HepG2 (cell line): ENCODE measurements at regions not wholly inside any gene's neighbourhood (a gene's known extent, or its start where the extent isn't known, plus 50 kb on each side); places are given as distances from the start of the nearest gene placed in this dataset.

ENCODE experiments used
- BCLAF1 ChIP-seq: fragments of 450-650 bp; IDR thresholded peaks from 2 replicates; pipeline ENCODE4 v1.6.1; 2017; ENCODE audit warnings: mild to moderate bottlenecking
- CEBPB ChIP-seq: IDR thresholded peaks from 2 replicates; pipeline ENCODE4 v1.6.1; 2011; ENCODE audit warnings: low read depth, low read length, improper control_type of control experiment, borderline replicate concordance
- CHD2 ChIP-seq: IDR thresholded peaks from 2 replicates; pipeline ENCODE4 v1.6.1; 2011; ENCODE audit warnings: low read depth, low read length, improper control_type of control experiment
- E2F5 ChIP-seq: sonication (generic); formaldehyde crosslinking; conservative IDR thresholded peaks from 2 replicates; pipeline ENCODE4 v1.4.0; 2020; ENCODE audit warnings: missing genetic modification reagents
- FOXA3 ChIP-seq: IDR thresholded peaks from 2 replicates; pipeline ENCODE4 v1.6.1; 2016; ENCODE audit warnings: missing genetic modification reagents, missing compliant biosample characterization
- MLX ChIP-seq: IDR thresholded peaks from 2 replicates; pipeline ENCODE4 v1.6.1; 2016
- MZF1 ChIP-seq: sonication (generic); formaldehyde crosslinking; IDR thresholded peaks from 2 replicates; pipeline ENCODE4 v1.8.1; 2023; ENCODE audit warnings: mild to moderate bottlenecking, missing genetic modification reagents, borderline replicate concordance
- NCOR1 ChIP-seq: fragments of 200-600 bp; sonication (generic); IDR thresholded peaks from 2 replicates; pipeline ENCODE4 v1.7.0; 2017; ENCODE audit warnings: antibody characterized with exemption, low read length, borderline replicate concordance
- NFRKB ChIP-seq: fragments of 450-650 bp; IDR thresholded peaks from 2 replicates; pipeline ENCODE4 v1.6.1; 2017
- PITX1 ChIP-seq: sonication (generic); formaldehyde crosslinking; IDR thresholded peaks from 2 replicates; pipeline ENCODE4 v1.5.1; 2020; ENCODE audit warnings: mild to moderate bottlenecking, missing genetic modification reagents
- RNF219 ChIP-seq: sonication (generic); formaldehyde crosslinking; IDR thresholded peaks from 2 replicates; pipeline ENCODE4 v1.5.0; 2020; ENCODE audit warnings: mild to moderate bottlenecking, missing genetic modification reagents
- SAP130 ChIP-seq: IDR thresholded peaks from 2 replicates; pipeline ENCODE4 v1.6.1; 2016; ENCODE audit warnings: low read depth
- SMAD9 ChIP-seq: sonication (generic); formaldehyde crosslinking; IDR thresholded peaks from 2 replicates; pipeline ENCODE4 v1.5.1; 2020; ENCODE audit warnings: mild to moderate bottlenecking, missing genetic modification reagents
- SOX5 ChIP-seq: IDR thresholded peaks from 2 replicates; pipeline ENCODE4 v1.6.1; 2016; ENCODE audit warnings: borderline replicate concordance
- TMF1 ChIP-seq: sonication (generic); formaldehyde crosslinking; IDR thresholded peaks from 2 replicates; pipeline ENCODE4 v1.8.1; 2022; ENCODE audit warnings: low read depth, missing genetic modification reagents
- TP53 ChIP-seq: sonication (generic); formaldehyde crosslinking; conservative IDR thresholded peaks from 2 replicates; pipeline ENCODE4 v1.4.0; 2020; ENCODE audit warnings: missing genetic modification reagents
- ZEB1 ChIP-seq: IDR thresholded peaks from 2 replicates; pipeline ENCODE4 v1.6.1; 2012; ENCODE audit warnings: mild to moderate bottlenecking, low read depth, inconsistent platforms; ENCODE audit not compliant: insufficient replicate concordance
- ZNF225 ChIP-seq: sonication (generic); formaldehyde crosslinking; IDR thresholded peaks from 2 replicates; pipeline ENCODE4 v1.4.0; 2020; ENCODE audit warnings: mild to moderate bottlenecking, missing genetic modification reagents
- ZNF432 ChIP-seq: sonication (generic); formaldehyde crosslinking; IDR thresholded peaks from 2 replicates; pipeline ENCODE4 v1.5.0; 2020; ENCODE audit warnings: missing genetic modification reagents, mild to moderate bottlenecking, borderline replicate concordance
- ZNF530 ChIP-seq: sonication (generic); formaldehyde crosslinking; IDR thresholded peaks from 2 replicates; pipeline ENCODE4 v1.5.0; 2020; ENCODE audit warnings: low read depth, mild to moderate bottlenecking, missing genetic modification reagents
- ZNF564 ChIP-seq: sonication (generic); formaldehyde crosslinking; IDR thresholded peaks from 2 replicates; pipeline ENCODE4 v1.8.1; 2023; ENCODE audit warnings: mild to moderate bottlenecking, missing genetic modification reagents
- ZNF674 ChIP-seq: sonication (generic); formaldehyde crosslinking; IDR thresholded peaks from 2 replicates; pipeline ENCODE4 v1.5.0; 2020; ENCODE audit warnings: low read depth, mild to moderate bottlenecking, missing genetic modification reagents
- ZNF841 ChIP-seq: sonication (generic); formaldehyde crosslinking; IDR thresholded peaks from 2 replicates; pipeline ENCODE4 v1.8.1; 2023; ENCODE audit warnings: missing genetic modification reagents, borderline replicate concordance
- ZNF879 ChIP-seq: sonication (generic); formaldehyde crosslinking; IDR thresholded peaks from 2 replicates; pipeline ENCODE4 v1.8.1; 2023; ENCODE audit warnings: missing genetic modification reagents
- ZSCAN20 ChIP-seq: sonication (generic); formaldehyde crosslinking; IDR thresholded peaks from 2 replicates; pipeline ENCODE4 v1.4.0; 2020; ENCODE audit warnings: missing genetic modification reagents, mild to moderate bottlenecking, borderline replicate concordance
- ZSCAN29 ChIP-seq: sonication (generic); formaldehyde crosslinking; conservative IDR thresholded peaks from 2 replicates; pipeline ENCODE4 v1.4.0; 2020; ENCODE audit warnings: mild to moderate bottlenecking, missing genetic modification reagents

GRCh38 chr2:101566632-101567228 is 91.8 kb upstream of the RFX8 start (continued):
- TF ChIP-seq MZF1 (CRISPR knock-in tag) (0 out of 2 replicates have a peak, but pooled peaks have one; percentile 16), RNF219 (peak; percentile 99), ZNF530 (no peak), NCOR1 (peak; percentile 100), SOX5 (peak; percentile 99), E2F5 (CRISPR knock-in tag) (no peak), ZNF841 (CRISPR knock-in tag) (peak; percentile 97), TMF1 (CRISPR knock-in tag) (peak; percentile 90), ZSCAN20 (0 out of 2 replicates have a peak, but pooled peaks have one; percentile 76), TP53 (peak; percentile 91), ZSCAN29 (CRISPR knock-in tag) (peak; percentile 95), ZNF564 (CRISPR knock-in tag) (peak; percentile 82), ZNF879 (CRISPR knock-in tag) (peak; percentile 72; the same call in 1 of the 2 replicates), MLX (CRISPR knock-in tag) (peak; percentile 93; the same call in 1 of the 2 replicates), NFRKB (no peak), ZEB1 (peak; percentile 88), ZNF225 (no peak), SMAD9 (CRISPR knock-in tag) (no peak), CHD2 (peak; percentile 60; the same call in 1 of the 2 replicates), ZNF674 (no peak), BCLAF1 (no peak), ZNF432 (CRISPR knock-in tag) (no peak), SAP130 (CRISPR knock-in tag) (peak; percentile 95), FOXA3 (CRISPR knock-in tag) (peak; percentile 100), CEBPB (peak; percentile 96), PITX1 (CRISPR knock-in tag) (peak; percentile 100)
